Parathyroid adenoma (tissue), 2 donors: ENCODE measurements at regions not wholly inside any gene's neighbourhood (a gene's known extent, or its start where the extent isn't known, plus 50 kb on each side); places are given as distances from the start of the nearest gene placed in this dataset.

Source experiments
- H2AFZ ChIP-seq: fragments of 300-600 bp; sonication (generic); one replicate; pipeline ENCODE4 v1.7.0; 2017; ENCODE audit warnings: antibody characterized with exemption, mild to moderate bottlenecking
- H3K27ac ChIP-seq: fragments of 300-600 bp; sonication (generic); one replicate; pipeline ENCODE4 v1.7.0; 2017
- H3K27me3 ChIP-seq: fragments of 300-600 bp; sonication (generic); one replicate; pipeline ENCODE4 v1.7.0; 2017; ENCODE audit warnings: low read length; ENCODE audit not compliant: control insufficient read depth, insufficient read depth
- H3K36me3 ChIP-seq: fragments of 300-600 bp; sonication (generic); one replicate; pipeline ENCODE4 v1.7.0; 2017; ENCODE audit warnings: low read length; ENCODE audit not compliant: control insufficient read depth, insufficient read depth
- H3K4me1 ChIP-seq: fragments of 300-600 bp; sonication (generic); one replicate; pipeline ENCODE4 v1.7.0; 2017; ENCODE audit warnings: control low read depth
- H3K4me2 ChIP-seq: fragments of 300-600 bp; sonication (generic); one replicate; pipeline ENCODE4 v1.7.0; 2017; ENCODE audit warnings: low read length
- H3K4me3 ChIP-seq: fragments of 300-600 bp; sonication (generic); one replicate; pipeline ENCODE4 v1.7.0; 2017; ENCODE audit warnings: low read depth, low read length
- H3K79me2 ChIP-seq: fragments of 300-600 bp; sonication (generic); one replicate; pipeline ENCODE4 v1.7.0; 2017; ENCODE audit warnings: control low read depth
- H3K9ac ChIP-seq: fragments of 300-600 bp; sonication (generic); one replicate; pipeline ENCODE4 v1.7.0; 2017; ENCODE audit warnings: mild to moderate bottlenecking
- H3K9me3 ChIP-seq: fragments of 300-600 bp; sonication (generic); one replicate; pipeline ENCODE4 v1.7.0; 2017; ENCODE audit warnings: low read length; ENCODE audit not compliant: control insufficient read depth
- TF ChIP-seq, protein P1 (sequence below): fragments of 300-600 bp; sonication (generic); IDR thresholded peaks from one replicate; pipeline ENCODE4 v1.7.0; 2017; ENCODE audit warnings: antibody characterized with exemption, mild to moderate bottlenecking
- donor health status: primary hyperparathyroidism.

- H3K4me3 ChIP-seq, result no peak overlapping the region
- no peaks in the 10 kb centered on the region for H3K79me2 ChIP-seq
- peak overlapping the region; percentile 76 for H2AFZ ChIP-seq
- H3K27me3 ChIP-seq, result no peaks in the 10 kb centered on the region
- TF ChIP-seq, protein P1, sequence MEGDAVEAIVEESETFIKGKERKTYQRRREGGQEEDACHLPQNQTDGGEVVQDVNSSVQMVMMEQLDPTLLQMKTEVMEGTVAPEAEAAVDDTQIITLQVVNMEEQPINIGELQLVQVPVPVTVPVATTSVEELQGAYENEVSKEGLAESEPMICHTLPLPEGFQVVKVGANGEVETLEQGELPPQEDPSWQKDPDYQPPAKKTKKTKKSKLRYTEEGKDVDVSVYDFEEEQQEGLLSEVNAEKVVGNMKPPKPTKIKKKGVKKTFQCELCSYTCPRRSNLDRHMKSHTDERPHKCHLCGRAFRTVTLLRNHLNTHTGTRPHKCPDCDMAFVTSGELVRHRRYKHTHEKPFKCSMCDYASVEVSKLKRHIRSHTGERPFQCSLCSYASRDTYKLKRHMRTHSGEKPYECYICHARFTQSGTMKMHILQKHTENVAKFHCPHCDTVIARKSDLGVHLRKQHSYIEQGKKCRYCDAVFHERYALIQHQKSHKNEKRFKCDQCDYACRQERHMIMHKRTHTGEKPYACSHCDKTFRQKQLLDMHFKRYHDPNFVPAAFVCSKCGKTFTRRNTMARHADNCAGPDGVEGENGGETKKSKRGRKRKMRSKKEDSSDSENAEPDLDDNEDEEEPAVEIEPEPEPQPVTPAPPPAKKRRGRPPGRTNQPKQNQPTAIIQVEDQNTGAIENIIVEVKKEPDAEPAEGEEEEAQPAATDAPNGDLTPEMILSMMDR, result no peak
- no peaks in the 10 kb centered on the region for H3K36me3 ChIP-seq
- peaks cover 34% of the 10 kb centered on the region for H3K4me1 ChIP-seq
- peak overlapping the region; percentile 83 for H3K27ac ChIP-seq
- no peak overlapping the region for H3K9ac ChIP-seq
- no peaks in the 10 kb centered on the region for H3K9me3 ChIP-seq
- H3K4me2 ChIP-seq, result peak overlapping the region; percentile 14
Measured at GRCh38 chr6:4403023-4403752, 267.8 kb upstream of the ECI2 start.

- Histone ChIP-seq H3K4me1 (peaks cover 37% of the 10 kb centered on the region), H3K27me3 (no peaks in the 10 kb centered on the region), H3K36me3 (no peaks in the 10 kb centered on the region), H3K9ac (no peak overlapping the region), H2AFZ (peak overlapping the region; percentile 76), H3K4me3 (no peak overlapping the region), H3K79me2 (no peaks in the 10 kb centered on the region), H3K27ac (peak overlapping the region; percentile 83), H3K9me3 (no peaks in the 10 kb centered on the region), H3K4me2 (peak overlapping the region; percentile 8)
- TF ChIP-seq, protein P1, result no peak
Measured at GRCh38 chr6:4402477-4402976, 267.2 kb upstream of the ECI2 start.

DNA sequence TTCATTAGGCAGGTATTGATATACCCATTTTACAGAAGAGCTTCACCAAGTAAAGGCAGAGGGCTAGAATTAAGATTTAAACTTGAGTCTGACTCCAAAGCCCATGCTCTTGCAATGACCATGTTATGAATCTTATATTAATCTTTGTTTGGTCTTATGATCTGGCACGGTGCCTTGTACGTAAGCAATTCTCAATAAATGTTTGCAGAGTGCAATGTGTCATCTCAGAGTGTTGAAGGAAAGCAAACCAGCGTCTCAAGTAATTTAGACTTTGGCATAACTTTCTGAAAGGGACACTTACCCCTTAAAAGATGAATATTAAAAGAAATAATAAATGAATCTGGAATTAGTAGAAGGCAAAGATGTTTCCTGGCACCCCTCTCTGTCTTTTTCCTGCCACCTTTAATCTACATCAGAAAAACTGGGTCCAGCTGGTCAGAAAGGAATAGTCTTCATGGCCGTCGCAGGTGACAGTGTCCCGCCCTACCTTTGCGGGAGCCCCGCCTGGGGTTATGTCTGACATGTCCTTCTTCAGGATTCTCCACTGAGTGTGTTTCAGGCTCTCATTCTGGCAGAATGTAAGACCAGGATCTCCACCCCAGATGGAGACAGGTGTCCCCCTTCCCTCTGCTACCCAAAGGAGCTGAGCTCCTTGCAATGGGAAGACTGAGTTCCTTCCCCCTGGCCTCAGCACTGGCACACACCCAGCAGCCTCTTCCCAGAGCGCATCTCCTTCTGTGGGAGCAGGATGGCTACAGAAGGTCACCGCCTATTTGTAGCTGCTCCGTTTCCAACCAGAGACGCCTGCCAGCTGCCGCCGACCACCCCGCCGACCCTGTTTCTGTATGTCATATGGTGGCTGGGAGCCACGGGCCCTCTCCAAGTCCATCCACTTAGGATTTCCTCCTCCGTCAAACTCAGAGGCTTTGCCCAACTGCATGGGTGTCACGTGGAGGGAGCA lies 266.3 kb upstream of the ECI2 start:
- H3K36me3 ChIP-seq, result no peaks in the 10 kb centered on the region
- H3K4me1 ChIP-seq, result peaks cover 41% of the 10 kb centered on the region
- no peak overlapping the region for H3K9ac ChIP-seq
- no peaks in the 10 kb centered on the region for H3K27me3 ChIP-seq
- H3K79me2 ChIP-seq, result no peaks in the 10 kb centered on the region
- TF ChIP-seq, protein P1, result no peak
- no peak overlapping the region for H3K4me2 ChIP-seq
- peak overlapping the region; percentile 83 for H3K27ac ChIP-seq
- H2AFZ ChIP-seq, result peak overlapping the region; percentile 23
- H3K9me3 ChIP-seq, result no peaks in the 10 kb centered on the region
- H3K4me3 ChIP-seq, result no peak overlapping the region

- no peaks in the 10 kb centered on the region for H3K79me2 ChIP-seq
- TF ChIP-seq, protein P1, result no peak
- H3K27ac ChIP-seq, result no peak overlapping the region
- H2AFZ ChIP-seq, result no peak overlapping the region
- H3K9ac ChIP-seq, result no peak overlapping the region
- H3K4me1 ChIP-seq, result peaks cover 34% of the 10 kb centered on the region
- H3K4me2 ChIP-seq, result no peak overlapping the region
- no peaks in the 10 kb centered on the region for H3K36me3 ChIP-seq
- H3K9me3 ChIP-seq, result no peaks in the 10 kb centered on the region
- H3K4me3 ChIP-seq, result no peak overlapping the region
- no peaks in the 10 kb centered on the region for H3K27me3 ChIP-seq
Measured at GRCh38 chr6:4399656-4400055, 264.3 kb upstream of the ECI2 start.
